ENCODE measurements at regions not wholly inside any gene's neighbourhood (a gene's known extent, or its start where the extent isn't known, plus 50 kb on each side); places are given as distances from the start of the nearest gene placed in this dataset.

DNA sequence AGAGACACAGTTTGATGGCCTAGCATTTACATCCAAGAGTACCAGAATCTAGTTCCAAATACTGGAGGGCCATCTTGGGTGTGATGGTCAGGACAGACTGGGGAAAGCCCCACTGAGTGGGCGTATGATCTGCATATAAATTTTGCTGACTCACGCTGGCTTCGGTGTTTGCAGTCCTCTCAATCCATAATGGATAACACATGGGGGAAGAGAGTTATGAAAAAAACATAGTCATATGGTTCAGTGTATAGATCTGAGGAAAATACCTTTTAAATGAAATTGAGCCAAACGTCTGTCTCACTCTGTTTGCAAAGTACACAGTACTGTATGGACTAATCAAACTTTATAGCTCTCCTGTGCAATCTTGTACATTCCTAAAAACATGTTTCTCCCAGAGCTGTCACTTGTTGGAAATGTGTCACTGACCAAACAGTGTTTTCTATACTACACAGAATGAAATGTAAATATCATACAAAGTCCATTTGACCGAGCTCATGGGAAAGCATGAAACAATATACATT lies 125.3 kb upstream of the THBS1 start:
- Mint-ChIP-seq H3K4me1 (ENCODE audit: low read depth, unreplicated experiment) (peaks cover 21% of the 10 kb centered on the region), H3K27ac (ENCODE audit: unreplicated experiment) (peak overlapping the region; percentile 34), H3K4me3 (ENCODE audit: unreplicated experiment) (peak overlapping the region; percentile 14), H3K9me3 (ENCODE audit: unreplicated experiment) (peaks cover 1% of the 10 kb centered on the region), H3K36me3 (ENCODE audit: insufficient read depth, unreplicated experiment) (no peaks in the 10 kb centered on the region), H3K27me3 (ENCODE audit: insufficient read depth, unreplicated experiment) (no peaks in the 10 kb centered on the region)
- Histone ChIP-seq H3K36me3 (ENCODE audit: control insufficient read depth, insufficient read depth, low read length) (no peaks in the 10 kb centered on the region), H3K4me3 (ENCODE audit: low read depth, low read length) (no peak overlapping the region), H3K27me3 (replicated peaks; ENCODE audit: control insufficient read depth, insufficient read depth, low read length) (no peaks in the 10 kb centered on the region), H3K4me1 (peaks cover 23% of the 10 kb centered on the region), H3K9me3 (no peaks in the 10 kb centered on the region)
- DNase-seq = peak; percentile 60 to 65
- intact Hi-C loops (cut with micrococcal nuclease; ENCODE audit: unreplicated experiment) = loop anchor here (1.0 to 2.0 kb wide), 3 partner anchors 20 to 189 kb away; no protein-coding TSS in a partner anchor
- TF ChIP-seq, protein P1, sequence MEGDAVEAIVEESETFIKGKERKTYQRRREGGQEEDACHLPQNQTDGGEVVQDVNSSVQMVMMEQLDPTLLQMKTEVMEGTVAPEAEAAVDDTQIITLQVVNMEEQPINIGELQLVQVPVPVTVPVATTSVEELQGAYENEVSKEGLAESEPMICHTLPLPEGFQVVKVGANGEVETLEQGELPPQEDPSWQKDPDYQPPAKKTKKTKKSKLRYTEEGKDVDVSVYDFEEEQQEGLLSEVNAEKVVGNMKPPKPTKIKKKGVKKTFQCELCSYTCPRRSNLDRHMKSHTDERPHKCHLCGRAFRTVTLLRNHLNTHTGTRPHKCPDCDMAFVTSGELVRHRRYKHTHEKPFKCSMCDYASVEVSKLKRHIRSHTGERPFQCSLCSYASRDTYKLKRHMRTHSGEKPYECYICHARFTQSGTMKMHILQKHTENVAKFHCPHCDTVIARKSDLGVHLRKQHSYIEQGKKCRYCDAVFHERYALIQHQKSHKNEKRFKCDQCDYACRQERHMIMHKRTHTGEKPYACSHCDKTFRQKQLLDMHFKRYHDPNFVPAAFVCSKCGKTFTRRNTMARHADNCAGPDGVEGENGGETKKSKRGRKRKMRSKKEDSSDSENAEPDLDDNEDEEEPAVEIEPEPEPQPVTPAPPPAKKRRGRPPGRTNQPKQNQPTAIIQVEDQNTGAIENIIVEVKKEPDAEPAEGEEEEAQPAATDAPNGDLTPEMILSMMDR (IDR thresholded peaks at IDR 0.05; ENCODE audit: insufficient read depth in 1 of 2, low read depth in 1 of 2, low read length in 1 of 2, severe bottlenecking in 1 of 2, unreplicated experiment in 1 of 2) = no peak
- no TSS peak for BruUV-seq (replicated peaks)
- ChIA-PET POLR2A (interaction anchor here (1.0 to 1.3 kb wide), 2 partner anchors 125 to 182 kb away, joined by 4 to 13 read pairs; partner anchors contain the start of gene THBS1), CTCF (interaction anchor here (0.9 to 1.3 kb wide), 4 partner anchors 17 to 748 kb away, joined by 3 to 6 read pairs (median 5); partner anchors contain the start of gene THBS1)

DNA sequence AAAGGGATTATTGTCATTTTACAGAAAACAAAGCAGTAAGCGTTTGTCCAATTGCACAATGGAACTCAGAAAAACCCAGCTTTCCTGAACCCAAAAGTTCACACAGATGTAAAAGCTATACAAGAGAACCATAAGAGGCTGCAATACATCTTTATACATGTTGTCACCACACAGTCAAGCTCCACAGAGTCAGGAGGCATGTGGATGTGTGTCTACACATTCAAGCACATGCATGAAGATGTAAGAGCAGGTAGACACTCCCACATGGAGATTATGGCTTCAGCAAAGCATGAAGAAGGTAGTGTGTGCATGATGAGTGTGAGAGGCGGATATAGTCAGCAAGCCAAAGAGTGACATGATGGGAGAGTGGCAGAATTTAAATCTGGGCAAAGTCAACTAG lies 124.7 kb upstream of the THBS1 start:
- no TSS peak for BruUV-seq (replicated peaks)
- POLR2A ChIA-PET = interaction anchor here (1.0 to 1.3 kb wide), 2 partner anchors 124 to 182 kb away, joined by 4 to 13 read pairs; partner anchors contain the start of gene THBS1

DNA sequence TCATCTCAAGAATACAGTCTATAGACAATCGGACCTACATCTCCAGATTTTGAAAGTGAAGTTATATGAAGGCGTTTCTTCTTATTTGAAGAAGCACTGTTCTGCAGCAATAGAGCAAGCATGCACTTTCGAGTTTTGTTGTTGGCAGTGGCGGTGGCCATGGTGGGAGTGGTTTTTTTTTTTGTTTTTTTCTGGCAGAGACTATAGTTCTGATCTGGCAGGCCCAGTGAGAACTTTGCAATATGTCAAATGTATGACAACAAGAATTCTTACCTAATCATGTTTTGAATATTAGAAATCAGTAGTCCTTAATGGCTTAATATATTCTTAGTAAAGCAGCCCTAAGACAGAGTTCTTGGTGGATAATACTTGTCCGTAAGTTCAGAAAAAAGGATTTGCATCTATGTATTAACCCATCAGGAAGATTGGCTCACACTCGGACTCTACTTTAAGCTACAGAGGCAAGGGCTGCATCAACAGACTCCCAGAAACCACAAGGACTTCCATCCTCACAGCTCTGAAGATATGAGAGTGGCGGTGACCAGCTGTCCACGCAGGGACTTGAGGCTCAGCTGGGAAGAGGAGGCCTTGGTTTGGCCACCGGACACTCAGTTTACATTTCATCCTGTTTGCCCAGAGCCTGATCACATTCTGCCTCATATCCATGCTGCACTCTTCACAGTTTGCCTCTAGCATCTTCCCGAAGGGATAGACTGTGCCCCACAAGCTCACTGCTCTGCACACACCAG lies 124.1 kb upstream of the THBS1 start:
- TF ChIP-seq, protein P1 (IDR thresholded peaks at IDR 0.05; ENCODE audit: insufficient read depth in 1 of 2, low read depth in 1 of 2, low read length in 1 of 2, severe bottlenecking in 1 of 2, unreplicated experiment in 1 of 2) = no peak
- peak overlapping the region; percentile 34 for H3K27ac Mint-ChIP-seq (ENCODE audit: unreplicated experiment)
- no peak overlapping the region for H3K4me3 ChIP-seq (ENCODE audit: low read depth, low read length)
- no peaks in the 10 kb centered on the region for H3K36me3 Mint-ChIP-seq (ENCODE audit: insufficient read depth, unreplicated experiment)
- H3K27me3 Mint-ChIP-seq (ENCODE audit: insufficient read depth, unreplicated experiment) = no peaks in the 10 kb centered on the region
- no peaks in the 10 kb centered on the region for H3K9me3 ChIP-seq
- no peak for DNase-seq
- H3K4me1 ChIP-seq = peaks cover 23% of the 10 kb centered on the region
- no TSS peak for BruUV-seq (replicated peaks)
- H3K4me1 Mint-ChIP-seq (ENCODE audit: low read depth, unreplicated experiment) = peaks cover 21% of the 10 kb centered on the region
- no peaks in the 10 kb centered on the region for H3K36me3 ChIP-seq (ENCODE audit: control insufficient read depth, insufficient read depth, low read length)
- ChIA-PET POLR2A (interaction anchor here (1.3 kb wide), 1 partner anchor 123 kb away, joined by 13 read pairs; the partner anchor contains the start of gene THBS1), CTCF (interaction anchor here (1.2 to 1.3 kb wide), 2 partner anchors 18 to 749 kb away, joined by 3 to 6 read pairs; no protein-coding TSS in a partner anchor)
- no peak overlapping the region for H3K4me3 Mint-ChIP-seq (ENCODE audit: unreplicated experiment)
- H3K9me3 Mint-ChIP-seq (ENCODE audit: unreplicated experiment) = no peaks in the 10 kb centered on the region
- intact Hi-C loops (cut with micrococcal nuclease; ENCODE audit: unreplicated experiment) = no loop called here
- no peaks in the 10 kb centered on the region for H3K27me3 ChIP-seq (replicated peaks; ENCODE audit: control insufficient read depth, insufficient read depth, low read length)

More for the DNA sequence above, 124.7 kb upstream of the THBS1 start:
- Mint-ChIP-seq H3K27me3 (ENCODE audit: insufficient read depth, unreplicated experiment) (no peaks in the 10 kb centered on the region), H3K27ac (ENCODE audit: unreplicated experiment) (peak overlapping the region; percentile 34), H3K36me3 (ENCODE audit: insufficient read depth, unreplicated experiment) (no peaks in the 10 kb centered on the region), H3K4me1 (ENCODE audit: low read depth, unreplicated experiment) (peaks cover 21% of the 10 kb centered on the region), H3K4me3 (ENCODE audit: unreplicated experiment) (peak overlapping the region; percentile 14), H3K9me3 (ENCODE audit: unreplicated experiment) (no peaks in the 10 kb centered on the region)
- DNase-seq = peak in 1 of 2 experiments; percentile 16
- intact Hi-C loops (cut with micrococcal nuclease; ENCODE audit: unreplicated experiment) = no loop called here
- Histone ChIP-seq H3K9me3 (no peaks in the 10 kb centered on the region), H3K36me3 (ENCODE audit: control insufficient read depth, insufficient read depth, low read length) (no peaks in the 10 kb centered on the region), H3K4me1 (peaks cover 23% of the 10 kb centered on the region), H3K4me3 (ENCODE audit: low read depth, low read length) (no peak overlapping the region), H3K27me3 (replicated peaks; ENCODE audit: control insufficient read depth, insufficient read depth, low read length) (no peaks in the 10 kb centered on the region)
- TF ChIP-seq, protein P1 (IDR thresholded peaks at IDR 0.05; ENCODE audit: insufficient read depth in 1 of 2, low read depth in 1 of 2, low read length in 1 of 2, severe bottlenecking in 1 of 2, unreplicated experiment in 1 of 2) = no peak
- CTCF ChIA-PET = interaction anchor here (0.9 to 1.3 kb wide), 4 partner anchors 17 to 749 kb away, joined by 3 to 6 read pairs (median 5); partner anchors contain the start of gene THBS1

Data from Caco-2 (cell line).